HG03521 (cell line): ENCODE measurements at regions not wholly inside any gene's neighbourhood (a gene's known extent, or its start where the extent isn't known, plus 50 kb on each side); places are given as distances from the start of the nearest gene placed in this dataset.
"Not testable (repeated sequence)": the region's sequence is repeated elsewhere in the genome, so short reads cannot be mapped to it uniquely, and the experiment has no call there.

Source experiments
- ATAC-seq: cut with Tn5 transposase; IDR thresholded peaks from one replicate; pipeline ENCODE4 v1.9.1; 2021; ENCODE audit warnings: mild to moderate bottlenecking, moderate library complexity; ENCODE audit not compliant: unreplicated experiment

GRCh38 chr7:42687211-42688055, 224.4 kb downstream of the C7orf25 start:
- no peak for ATAC-seq

- ATAC-seq = no peak
These were observed 225.2 kb downstream of the C7orf25 start for GRCh38 chr7:42686594-42687156.

- ATAC-seq = no peak
These were observed 226.0 kb downstream of the C7orf25 start for GRCh38 chr7:42685911-42686310.

- ATAC-seq = no peak
These were observed 233.8 kb downstream of the C7orf25 start for GRCh38 chr7:42677751-42678699.

- no peak for ATAC-seq
These were observed 237.3 kb downstream of the C7orf25 start for GRCh38 chr7:42674541-42674940.

- ATAC-seq = no peak
These were observed 237.9 kb downstream of the C7orf25 start for GRCh38 chr7:42673951-42674350.

- no peak for ATAC-seq
These were observed 239.4 kb downstream of the C7orf25 start for GRCh38 chr7:42672339-42672999.

- no peak for ATAC-seq
These were observed 240.2 kb downstream of the C7orf25 start for GRCh38 chr7:42671627-42672026.

GRCh38 chr7:42666994-42667393, 244.9 kb downstream of the C7orf25 start:
- no peak for ATAC-seq

GRCh38 chr7:42662862-42663261, 249.0 kb downstream of the C7orf25 start:
- ATAC-seq = no peak

GRCh38 chr7:42661312-42661711, 250.6 kb downstream of the C7orf25 start:
- ATAC-seq = no peak

GRCh38 chr7:42650701-42651100, 261.2 kb downstream of the C7orf25 start:
- no peak for ATAC-seq

- no peak for ATAC-seq
These were observed 261.7 kb downstream of the C7orf25 start for GRCh38 chr7:42650171-42650570.

- ATAC-seq = no peak
These were observed 266.0 kb downstream of the C7orf25 start for GRCh38 chr7:42645906-42646305.

GRCh38 chr7:42642699-42643098, 269.2 kb downstream of the C7orf25 start:
- no peak for ATAC-seq

GRCh38 chr7:42639930-42640329, 271.9 kb downstream of the C7orf25 start:
- no peak for ATAC-seq

GRCh38 chr7:42636380-42636779, 275.5 kb downstream of the C7orf25 start:
- ATAC-seq = not testable (repeated sequence)

- no peak for ATAC-seq
These were observed 283.8 kb downstream of the C7orf25 start for GRCh38 chr7:42628054-42628453.

GRCh38 chr7:42627626-42628025, 284.2 kb downstream of the C7orf25 start:
- no peak for ATAC-seq

- ATAC-seq = no peak
These were observed 284.8 kb downstream of the C7orf25 start for GRCh38 chr7:42627101-42627500.

GRCh38 chr7:42625421-42625820, 286.4 kb downstream of the C7orf25 start:
- no peak for ATAC-seq
